GM04503 (cell line): ENCODE measurements at regions not wholly inside any gene's neighbourhood (a gene's known extent, or its start where the extent isn't known, plus 50 kb on each side); places are given as distances from the start of the nearest gene placed in this dataset.

Experiments used
- DNase-seq: peaks from one replicate; pipeline ENCODE4 v3.0.0-alpha.2; 2012; ENCODE audit warnings: low read depth

GRCh38 chr1:106568201-106568974 is 488.1 kb upstream of the PRMT6 start:
- DNase-seq, result no peak

GRCh38 chr1:106571109-106571508 is 485.4 kb upstream of the PRMT6 start:
- no peak for DNase-seq

- DNase-seq, result no peak
These were observed 472.4 kb upstream of the PRMT6 start for GRCh38 chr1:106584107-106584506.

GRCh38 chr1:106584676-106585075 is 471.8 kb upstream of the PRMT6 start:
- no peak for DNase-seq

- DNase-seq, result no peak
These were observed 455.8 kb upstream of the PRMT6 start for GRCh38 chr1:106600626-106601025.

- no peak for DNase-seq
These were observed 452.9 kb upstream of the PRMT6 start for GRCh38 chr1:106603616-106604015.

- no peak for DNase-seq
These were observed 447.6 kb upstream of the PRMT6 start for GRCh38 chr1:106608841-106609240.

- DNase-seq, result no peak
These were observed 443.4 kb upstream of the PRMT6 start for GRCh38 chr1:106613068-106613467.

- no peak for DNase-seq
These were observed 442.6 kb upstream of the PRMT6 start for GRCh38 chr1:106613861-106614260.

- no peak for DNase-seq
These were observed 441.0 kb upstream of the PRMT6 start for GRCh38 chr1:106615473-106615872.

GRCh38 chr1:106619080-106619826 is 437.2 kb upstream of the PRMT6 start:
- no peak for DNase-seq

- no peak for DNase-seq
These were observed 436.7 kb upstream of the PRMT6 start for GRCh38 chr1:106619827-106620134.

GRCh38 chr1:106620521-106620954 is 435.9 kb upstream of the PRMT6 start:
- peak; percentile 34 for DNase-seq

- DNase-seq, result no peak
These were observed 434.6 kb upstream of the PRMT6 start for GRCh38 chr1:106621853-106622252.

GRCh38 chr1:106637566-106637965 is 418.9 kb upstream of the PRMT6 start:
- DNase-seq, result no peak

- no peak for DNase-seq
These were observed 410.2 kb upstream of the PRMT6 start for GRCh38 chr1:106646261-106646784.

- DNase-seq, result no peak
These were observed 409.7 kb upstream of the PRMT6 start for GRCh38 chr1:106646816-106647215.

GRCh38 chr1:106651028-106651762 is 405.3 kb upstream of the PRMT6 start:
- no peak for DNase-seq

GRCh38 chr1:106659490-106660244 is 396.8 kb upstream of the PRMT6 start:
- no peak for DNase-seq

GRCh38 chr1:106675558-106675957 is 380.9 kb upstream of the PRMT6 start:
- DNase-seq, result no peak

GRCh38 chr1:106676021-106676420 is 380.5 kb upstream of the PRMT6 start:
- no peak for DNase-seq

- no peak for DNase-seq
These were observed 379.3 kb upstream of the PRMT6 start for GRCh38 chr1:106677181-106677580.
